ENCODE measurements at regions not wholly inside any gene's neighbourhood (a gene's known extent, or its start where the extent isn't known, plus 50 kb on each side); places are given as distances from the start of the nearest gene placed in this dataset.
"Not testable (repeated sequence)": the region's sequence is repeated elsewhere in the genome, so short reads cannot be mapped to it uniquely, and the experiment has no call there.

DNA sequence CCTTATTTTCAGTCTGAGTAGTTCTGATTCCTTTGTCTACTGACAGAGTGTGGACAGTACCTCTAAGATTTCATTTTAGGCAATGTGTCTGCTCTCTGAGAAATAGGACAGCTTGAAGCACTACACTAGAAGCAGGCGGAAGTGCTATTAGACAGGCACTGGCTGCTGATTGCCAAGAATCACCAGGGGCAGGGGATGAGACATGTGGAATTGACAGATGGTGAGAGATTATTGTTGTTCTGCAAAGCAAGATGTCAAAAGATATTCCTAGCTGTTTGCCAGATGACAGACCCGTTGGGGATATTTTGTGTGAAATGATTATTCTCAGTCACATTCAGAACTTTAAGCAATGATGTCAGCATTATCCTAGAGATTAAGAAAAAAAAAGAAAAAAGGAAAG, 323.3 kb downstream of the ANKRD30B start:
- H3K4me1 ChIP-seq; H3K27ac ChIP-seq; H3K36me3 ChIP-seq; H3K27me3 ChIP-seq; H3K9me3 ChIP-seq; intact Hi-C loops (cut with DNase I; ENCODE audit: low total_unique reads); H3K4me3 ChIP-seq; DNase-seq: not testable (repeated sequence)
